A549 (cell line): ENCODE measurements at regions not wholly inside any gene's neighbourhood (a gene's known extent, or its start where the extent isn't known, plus 50 kb on each side); places are given as distances from the start of the nearest gene placed in this dataset.

ENCODE experiments used
- ATAC-seq, 2 experiments: fragments of 200-7000 bp in 1 of 2; fragments of >200 bp in 1 of 2; cut with Nextera tagmentation in 1 of 2; cut with Tn5 transposase in 1 of 2; 3 replicates each; pipeline versions ENCODE4 v1.8.0 to v1.9.1; 2018 to 2020; ENCODE audit warnings: mild to moderate bottlenecking in 1 of 2, moderate library complexity in 1 of 2
- CTCF ChIA-PET: fragments of 300-600 bp; sonication (Branson Sonifier 250); formaldehyde crosslinking; extraction: SDS; loops from one replicate; lab custom pipeline; 2021; ENCODE audit warnings: antibody characterized with exemption, inconsistent platforms; lab: Yijun Ruan, JAX
- POLR2A ChIA-PET: fragments of 350-600 bp; formaldehyde crosslinking; extraction: SDS; loops from one replicate; lab custom pipeline; 2021; ENCODE audit warnings: antibody characterized with exemption, inconsistent platforms; lab: Yijun Ruan, JAX
- DNase-seq, 2 experiments: peaks; one replicate each; pipeline versions ENCODE4 v3.0.0 to v3.0.0-alpha.2; 2011 to 2016; ENCODE audit warnings: low read depth in 1 of 2, low spot score in 1 of 2
- FAIRE-seq: peaks from 2 replicates; lab custom pipeline; 2011; peaks lifted over from hg19 to GRCh38; lab: Jason Lieb, UNC
- H3K27ac ChIP-seq, 2 experiments: fragments of >200 bp; sonication (Bioruptor Twin); formaldehyde crosslinking; 3 replicates each; pipeline ENCODE4 v1.5.1; 2016 to 2017
- H3K4me1 ChIP-seq: fragments of >200 bp; sonication (Bioruptor Twin); formaldehyde crosslinking; 3 replicates; pipeline ENCODE4 v1.6.1; 2016
- H3K4me2 ChIP-seq: fragments of >200 bp; sonication (Bioruptor Twin); formaldehyde crosslinking; 3 replicates; pipeline ENCODE4 v1.6.1; 2016
- H3K4me3 ChIP-seq: fragments of >200 bp; sonication (Bioruptor Twin); formaldehyde crosslinking; 3 replicates; pipeline ENCODE4 v1.5.1; 2016
- H3K9me3 ChIP-seq: fragments of >200 bp; sonication (Bioruptor Twin); formaldehyde crosslinking; 3 replicates; pipeline ENCODE4 v1.6.1; 2016
- BHLHE40 ChIP-seq: IDR thresholded peaks from 2 replicates; pipeline ENCODE4 v1.6.1; 2012; ENCODE audit warnings: low read depth, low read length, inconsistent platforms
- CHD2 ChIP-seq: fragments of 150-350 bp; IDR thresholded peaks from 2 replicates; pipeline ENCODE4 v1.6.1; 2014; ENCODE audit warnings: low read length; ENCODE audit not compliant: partially characterized antibody
- EP300 ChIP-seq, 2 experiments: fragments of >200 bp; sonication (Bioruptor Twin); formaldehyde crosslinking; IDR thresholded peaks; 2 replicates in 1 of 2; 3 replicates in 1 of 2; pipeline ENCODE4 v1.6.1; 2016 to 2017
- FOSB ChIP-seq: fragments of 250-450 bp; sonication (Bioruptor Pico); IDR thresholded peaks from 2 replicates; pipeline ENCODE4 v1.5.0; 2020; ENCODE audit warnings: mild to moderate bottlenecking, moderate library complexity
- FOXS1 ChIP-seq: fragments of 250-450 bp; sonication (Bioruptor Pico); IDR thresholded peaks from 2 replicates; pipeline ENCODE4 v1.5.0; 2020; ENCODE audit warnings: mild to moderate bottlenecking, moderate library complexity
- HDAC2 ChIP-seq: fragments of 200-600 bp; sonication (generic); IDR thresholded peaks from 2 replicates; pipeline ENCODE4 v1.6.1; 2016
- MAFK ChIP-seq: fragments of 450-650 bp; IDR thresholded peaks from 2 replicates; pipeline ENCODE4 v1.6.1; 2014; ENCODE audit not compliant: partially characterized antibody
- MAX ChIP-seq: IDR thresholded peaks from 2 replicates; pipeline ENCODE4 v1.6.1; 2012
- PBX3 ChIP-seq: IDR thresholded peaks from 2 replicates; pipeline ENCODE4 v1.6.1; 2012
- PHF8 ChIP-seq: fragments of 200-600 bp; sonication (generic); IDR thresholded peaks from 2 replicates; pipeline ENCODE4 v1.6.1; 2016; ENCODE audit warnings: low read depth, mild to moderate bottlenecking, antibody characterized with exemption, moderate library complexity, borderline replicate concordance
- POLR2AphosphoS2 ChIP-seq: conservative IDR thresholded peaks from 2 replicates; pipeline ENCODE4 v1.6.1; 2012; ENCODE audit warnings: low read length, improper control_type of control experiment, inconsistent platforms
- RAD21 ChIP-seq, 2 experiments: fragments of >200 bp in 1 of 2; sonication (Bioruptor Twin) in 1 of 2; formaldehyde crosslinking in 1 of 2; IDR thresholded peaks in 1 of 2; conservative IDR thresholded peaks in 1 of 2; 2 replicates in 1 of 2; 3 replicates in 1 of 2; pipeline ENCODE4 v1.6.1; 2012 to 2018; ENCODE audit warnings: inconsistent platforms in 1 of 2
- RCOR1 ChIP-seq: fragments of 150-350 bp; IDR thresholded peaks from 2 replicates; pipeline ENCODE4 v1.6.1; 2014; ENCODE audit warnings: antibody characterized with exemption, low read length, low read depth
- REST ChIP-seq: fragments of 200-600 bp; sonication (generic); IDR thresholded peaks from 2 replicates; pipeline ENCODE4 v1.6.1; 2016; ENCODE audit warnings: antibody characterized with exemption, mild to moderate bottlenecking, moderate library complexity
- RFX5 ChIP-seq: fragments of 450-650 bp; IDR thresholded peaks from 2 replicates; pipeline ENCODE4 v1.7.1; 2014; ENCODE audit warnings: antibody characterized with exemption, mild to moderate bottlenecking, moderate library complexity
- RNF2 ChIP-seq: fragments of 200-600 bp; sonication (generic); IDR thresholded peaks from 2 replicates; pipeline ENCODE4 v1.6.1; 2016; ENCODE audit warnings: low read depth, mild to moderate bottlenecking, antibody characterized with exemption, moderate library complexity, borderline replicate concordance
- SMC3 ChIP-seq: fragments of >200 bp; sonication (Bioruptor Twin); formaldehyde crosslinking; IDR thresholded peaks from 3 replicates; pipeline ENCODE4 v1.6.1; 2018; ENCODE audit warnings: inconsistent platforms
- SREBF2 ChIP-seq: fragments of 450-650 bp; IDR thresholded peaks from 2 replicates; pipeline ENCODE4 v1.6.1; 2014; ENCODE audit warnings: mild to moderate bottlenecking, moderate library complexity
- TFCP2L1 ChIP-seq: fragments of 250-450 bp; sonication (Bioruptor Pico); IDR thresholded peaks from 2 replicates; pipeline ENCODE4 v1.5.0; 2021; ENCODE audit warnings: mild to moderate bottlenecking
- ZSCAN20 ChIP-seq: fragments of 250-450 bp; sonication (Bioruptor Pico); IDR thresholded peaks from 2 replicates; pipeline ENCODE4 v1.8.0; 2022; ENCODE audit warnings: mild to moderate bottlenecking, moderate library complexity
- WGBS: methylation state at CpG from one replicate; pipeline ENCODE4 v1.1.6; 2017; ENCODE audit errors: missing lambda C conversion rate; 5-methylcytosine and 5-hydroxymethylcytosine counted together
- TF ChIP-seq, protein P1 (sequence below): fragments of 250-450 bp; sonication (Bioruptor Pico); IDR thresholded peaks from 2 replicates; pipeline ENCODE4 v1.5.0; 2020; ENCODE audit warnings: low read depth, mild to moderate bottlenecking, moderate library complexity
- TF ChIP-seq, protein P2 (sequence below): fragments of 250-450 bp; sonication (Bioruptor Pico); IDR thresholded peaks from 2 replicates; pipeline ENCODE4 v1.5.0; 2021; ENCODE audit warnings: mild to moderate bottlenecking, moderate library complexity, borderline replicate concordance
- TF ChIP-seq, protein P3 (sequence below): fragments of 150-350 bp; IDR thresholded peaks from 2 replicates; pipeline ENCODE4 v1.6.1; 2014; ENCODE audit warnings: low read depth, mild to moderate bottlenecking, low read length

DNA sequence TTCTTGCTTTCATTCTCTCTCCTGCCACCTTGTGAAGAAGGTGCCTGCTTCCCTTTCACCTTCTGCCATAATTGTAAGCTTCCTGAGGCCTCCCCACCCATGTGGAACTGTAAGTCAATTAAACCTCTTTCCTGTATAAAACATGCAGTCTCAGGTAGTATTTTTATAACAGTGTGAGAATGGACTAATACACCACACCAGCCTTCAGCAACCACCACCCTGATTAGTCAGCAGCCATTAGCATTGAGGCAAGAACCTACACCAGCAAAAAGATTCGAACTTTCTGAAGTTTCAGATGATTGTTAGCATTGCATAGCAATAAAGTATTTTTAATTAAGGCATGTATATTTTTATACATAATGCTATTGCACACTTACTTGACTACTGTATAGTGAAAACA, 980.2 kb downstream of the EFNA5 start:
- H3K4me2 ChIP-seq = no peak overlapping the region
- POLR2A ChIA-PET = no interaction called here
- ATAC-seq (no peak), DNase-seq (no peak), FAIRE-seq (no peak)
- 36% methylated on average over 1 of the region's 1 CpG for WGBS
- TF ChIP-seq SREBF2 = no peak
- TF ChIP-seq RFX5 = no peak
- TF ChIP-seq BHLHE40 = no peak
- no peak for TF ChIP-seq EP300 (IDR thresholded peaks at IDR 0.05)
- TF ChIP-seq MAFK = no peak
- TF ChIP-seq PHF8 = no peak
- TF ChIP-seq, protein P1, sequence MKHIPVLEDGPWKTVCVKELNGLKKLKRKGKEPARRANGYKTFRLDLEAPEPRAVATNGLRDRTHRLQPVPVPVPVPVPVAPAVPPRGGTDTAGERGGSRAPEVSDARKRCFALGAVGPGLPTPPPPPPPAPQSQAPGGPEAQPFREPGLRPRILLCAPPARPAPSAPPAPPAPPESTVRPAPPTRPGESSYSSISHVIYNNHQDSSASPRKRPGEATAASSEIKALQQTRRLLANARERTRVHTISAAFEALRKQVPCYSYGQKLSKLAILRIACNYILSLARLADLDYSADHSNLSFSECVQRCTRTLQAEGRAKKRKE (CRISPR knock-in tag) = no peak
- TF ChIP-seq, all 56 proteins: peak for 0
- CTCF ChIA-PET = no interaction called here
- Histone ChIP-seq H3K4me1 (no peaks in the 10 kb centered on the region), H3K9me3 (no peaks in the 10 kb centered on the region), H3K27ac (no peak overlapping the region), H3K4me3 (no peak overlapping the region)

GRCh38 chr5:106680330-106680729, 990.4 kb downstream of the EFNA5 start:
- H3K4me1 ChIP-seq = no peaks in the 10 kb centered on the region
- peak overlapping the region; percentile 52 for H3K4me2 ChIP-seq
- WGBS = 50% methylated on average over 1 of the region's 1 CpG
- CTCF ChIA-PET = no interaction called here
- no peaks in the 10 kb centered on the region for H3K9me3 ChIP-seq
- POLR2A ChIA-PET = no interaction called here
- DNase-seq (no peak), ATAC-seq (no peak), FAIRE-seq (no peak)
- no peak overlapping the region for H3K4me3 ChIP-seq
- TF ChIP-seq RAD21 (conservative IDR thresholded peaks at IDR 0.05 in 1 of 2, IDR thresholded peaks at IDR 0.05 in 1 of 2) (no peak), REST (no peak), CHD2 (no peak), POLR2AphosphoS2 (no peak), ZSCAN20 (CRISPR knock-in tag) (no peak), RCOR1 (no peak), PBX3 (no peak), FOSB (CRISPR knock-in tag) (no peak), HDAC2 (no peak), FOXS1 (CRISPR knock-in tag) (no peak), SMC3 (no peak), MAX (no peak), RNF2 (no peak), TFCP2L1 (no peak)
- TF ChIP-seq, protein P2, sequence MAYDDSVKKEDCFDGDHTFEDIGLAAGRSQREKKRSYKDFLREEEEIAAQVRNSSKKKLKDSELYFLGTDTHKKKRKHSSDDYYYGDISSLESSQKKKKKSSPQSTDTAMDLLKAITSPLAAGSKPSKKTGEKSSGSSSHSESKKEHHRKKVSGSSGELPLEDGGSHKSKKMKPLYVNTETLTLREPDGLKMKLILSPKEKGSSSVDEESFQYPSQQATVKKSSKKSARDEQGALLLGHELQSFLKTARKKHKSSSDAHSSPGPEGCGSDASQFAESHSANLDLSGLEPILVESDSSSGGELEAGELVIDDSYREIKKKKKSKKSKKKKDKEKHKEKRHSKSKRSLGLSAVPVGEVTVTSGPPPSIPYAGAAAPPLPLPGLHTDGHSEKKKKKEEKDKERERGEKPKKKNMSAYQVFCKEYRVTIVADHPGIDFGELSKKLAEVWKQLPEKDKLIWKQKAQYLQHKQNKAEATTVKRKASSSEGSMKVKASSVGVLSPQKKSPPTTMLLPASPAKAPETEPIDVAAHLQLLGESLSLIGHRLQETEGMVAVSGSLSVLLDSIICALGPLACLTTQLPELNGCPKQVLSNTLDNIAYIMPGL (CRISPR knock-in tag) = no peak
- TF ChIP-seq, protein P3, sequence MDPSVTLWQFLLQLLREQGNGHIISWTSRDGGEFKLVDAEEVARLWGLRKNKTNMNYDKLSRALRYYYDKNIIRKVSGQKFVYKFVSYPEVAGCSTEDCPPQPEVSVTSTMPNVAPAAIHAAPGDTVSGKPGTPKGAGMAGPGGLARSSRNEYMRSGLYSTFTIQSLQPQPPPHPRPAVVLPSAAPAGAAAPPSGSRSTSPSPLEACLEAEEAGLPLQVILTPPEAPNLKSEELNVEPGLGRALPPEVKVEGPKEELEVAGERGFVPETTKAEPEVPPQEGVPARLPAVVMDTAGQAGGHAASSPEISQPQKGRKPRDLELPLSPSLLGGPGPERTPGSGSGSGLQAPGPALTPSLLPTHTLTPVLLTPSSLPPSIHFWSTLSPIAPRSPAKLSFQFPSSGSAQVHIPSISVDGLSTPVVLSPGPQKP = no peak
- TF ChIP-seq, all 56 proteins: peak for 0
- H3K27ac ChIP-seq = no peak overlapping the region
